HG03558 (cell line): ENCODE measurements at regions not wholly inside any gene's neighbourhood (a gene's known extent, or its start where the extent isn't known, plus 50 kb on each side); places are given as distances from the start of the nearest gene placed in this dataset.

ENCODE experiments used
- ATAC-seq: cut with Tn5 transposase; IDR thresholded peaks from one replicate; pipeline ENCODE4 v1.9.1; 2021; ENCODE audit warnings: moderate number of reproducible peaks; ENCODE audit not compliant: unreplicated experiment; ENCODE audit errors: extremely low read depth

DNA sequence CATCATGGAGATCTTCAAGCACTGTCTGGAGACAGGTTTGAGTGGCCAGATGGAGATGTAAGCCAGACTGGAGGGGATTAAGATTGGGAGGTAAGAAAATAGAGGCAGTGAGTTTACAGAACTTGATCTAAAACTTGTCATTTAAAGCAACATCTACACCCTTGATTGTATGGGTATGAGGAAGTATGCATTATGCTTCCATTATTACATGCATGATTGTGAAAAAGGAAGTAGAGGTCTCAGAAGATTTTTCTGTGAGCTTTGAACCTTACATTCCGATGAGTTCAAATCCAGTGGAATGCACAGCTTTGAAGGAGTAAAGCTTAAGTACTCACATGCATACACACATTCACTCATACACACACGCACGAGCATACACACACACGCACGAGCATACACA is 550.8 kb downstream of the MED13L start:
- no peak for ATAC-seq

- ATAC-seq = no peak
Observed at GRCh38 chr12:115722181-115722580, 555.3 kb downstream of the MED13L start.

DNA sequence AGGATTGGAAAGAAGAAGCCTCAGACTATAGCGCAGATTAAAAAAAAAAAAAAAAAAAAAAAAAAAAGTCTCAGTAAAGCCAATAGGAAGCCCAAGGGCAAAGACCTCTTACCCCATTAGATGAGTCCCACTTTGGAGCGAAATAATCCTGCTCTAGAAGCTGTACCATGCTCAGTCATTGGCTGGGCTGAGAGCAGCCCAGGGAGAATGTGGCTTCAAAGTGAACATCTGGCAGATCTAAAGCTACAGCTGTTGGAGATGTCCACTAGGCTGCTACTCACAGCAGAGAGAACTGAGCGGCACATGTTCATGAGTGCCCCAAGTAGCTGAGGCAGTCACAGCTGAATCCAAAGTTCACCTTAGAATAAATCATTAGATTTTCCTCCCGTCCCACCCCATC is 560.9 kb downstream of the MED13L start:
- ATAC-seq = no peak

- no peak for ATAC-seq
Observed at GRCh38 chr12:115712676-115713075, 564.8 kb downstream of the MED13L start.

GRCh38 chr12:115710104-115710564 is 567.4 kb downstream of the MED13L start:
- ATAC-seq = no peak

- ATAC-seq = no peak
Observed at GRCh38 chr12:115709540-115710011, 567.9 kb downstream of the MED13L start.

- no peak for ATAC-seq
Observed at GRCh38 chr12:115708801-115709200, 568.7 kb downstream of the MED13L start.

DNA sequence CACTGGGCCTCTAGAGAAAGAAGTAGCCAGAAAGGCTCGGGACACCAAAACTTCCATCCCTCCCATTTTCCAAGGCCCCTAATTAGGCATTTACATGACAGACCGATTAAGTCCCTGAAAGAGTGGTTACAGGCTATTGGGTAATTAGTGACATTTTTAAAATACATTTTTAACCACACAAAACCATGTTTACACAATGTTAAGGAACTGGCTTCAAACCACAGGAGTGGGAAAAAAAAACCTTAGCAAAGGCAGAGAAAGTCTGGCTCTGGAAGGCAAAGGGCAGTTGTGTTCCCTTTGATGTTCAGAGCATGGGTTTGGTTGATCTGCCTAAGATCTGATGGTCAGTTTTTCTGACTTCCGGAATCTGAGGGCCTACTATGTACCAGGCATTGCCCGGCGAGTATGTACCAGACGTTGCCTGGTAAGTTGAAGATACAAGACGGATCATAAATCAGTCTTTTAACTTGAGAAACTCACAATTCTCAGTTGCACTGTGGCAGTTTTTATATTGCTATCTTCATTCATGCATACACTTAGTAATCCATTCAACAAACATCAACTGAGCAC is 576.5 kb downstream of the MED13L start:
- no peak for ATAC-seq

DNA sequence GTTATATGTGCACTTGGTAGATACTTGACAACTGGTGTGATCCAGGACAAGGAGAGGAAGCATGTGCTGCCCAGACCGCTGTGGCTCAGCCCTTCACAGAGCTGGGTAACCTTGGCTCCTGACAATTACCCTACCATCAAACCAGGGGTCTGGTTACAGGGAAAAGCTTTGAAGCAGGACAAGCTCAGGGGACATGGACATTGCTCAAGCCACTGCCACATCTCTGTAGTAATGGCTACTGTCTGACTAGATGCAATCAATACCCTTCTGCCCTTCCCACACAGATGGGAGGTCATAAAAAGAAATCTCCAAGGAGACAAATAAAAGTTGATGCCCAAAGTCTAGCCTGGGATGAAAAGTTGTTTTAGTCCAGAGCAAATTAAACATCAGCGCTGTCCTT is 577.4 kb downstream of the MED13L start:
- ATAC-seq = no peak

GRCh38 chr12:115698257-115698656 is 579.2 kb downstream of the MED13L start:
- ATAC-seq = no peak

GRCh38 chr12:115697340-115697739 is 580.2 kb downstream of the MED13L start:
- ATAC-seq = no peak

GRCh38 chr12:115694564-115694963 is 582.9 kb downstream of the MED13L start:
- no peak for ATAC-seq

DNA sequence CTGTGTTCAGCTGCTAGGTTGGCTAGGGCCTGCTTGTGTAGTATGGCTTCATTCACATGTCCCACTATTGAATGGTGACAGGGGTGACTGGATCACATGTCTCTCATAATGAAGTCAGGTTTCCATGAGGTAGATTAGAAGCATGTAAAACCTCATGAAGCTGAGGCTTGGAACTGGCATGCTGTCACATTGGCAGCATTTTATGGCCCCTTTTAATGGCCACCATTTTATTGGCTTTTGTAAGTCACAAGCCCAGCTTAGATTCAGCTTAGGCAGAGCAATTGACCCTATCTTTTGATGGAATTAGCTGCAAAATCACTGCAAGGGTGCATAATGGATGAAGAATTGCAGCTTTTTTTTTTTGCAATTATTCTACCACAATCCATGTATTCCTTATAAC is 583.5 kb downstream of the MED13L start:
- no peak for ATAC-seq

- ATAC-seq = no peak
Observed at GRCh38 chr12:115691123-115691522, 586.4 kb downstream of the MED13L start.

- no peak for ATAC-seq
Observed at GRCh38 chr12:115687094-115687493, 590.4 kb downstream of the MED13L start.

- no peak for ATAC-seq
Observed at GRCh38 chr12:115683240-115683780, 594.2 kb downstream of the MED13L start.

DNA sequence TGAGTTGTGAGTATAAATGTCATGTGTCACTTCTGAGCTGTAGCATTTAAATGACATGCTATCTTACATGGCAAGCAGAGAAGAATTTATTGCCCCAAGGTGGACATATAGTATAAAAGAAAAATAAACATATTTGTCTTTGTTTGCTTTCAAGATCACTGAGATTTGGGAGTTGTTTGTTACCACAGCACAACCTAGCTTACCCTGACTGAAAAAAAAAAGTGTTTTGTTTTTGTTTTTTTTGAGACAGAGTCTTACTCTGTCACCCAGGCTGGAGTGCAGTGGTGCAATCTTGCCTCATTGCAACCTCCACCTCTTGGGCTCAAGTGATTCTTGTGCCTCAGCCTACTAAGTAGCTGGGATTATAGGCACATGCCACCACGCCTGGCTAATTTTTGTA is 596.5 kb downstream of the MED13L start:
- ATAC-seq = no peak

DNA sequence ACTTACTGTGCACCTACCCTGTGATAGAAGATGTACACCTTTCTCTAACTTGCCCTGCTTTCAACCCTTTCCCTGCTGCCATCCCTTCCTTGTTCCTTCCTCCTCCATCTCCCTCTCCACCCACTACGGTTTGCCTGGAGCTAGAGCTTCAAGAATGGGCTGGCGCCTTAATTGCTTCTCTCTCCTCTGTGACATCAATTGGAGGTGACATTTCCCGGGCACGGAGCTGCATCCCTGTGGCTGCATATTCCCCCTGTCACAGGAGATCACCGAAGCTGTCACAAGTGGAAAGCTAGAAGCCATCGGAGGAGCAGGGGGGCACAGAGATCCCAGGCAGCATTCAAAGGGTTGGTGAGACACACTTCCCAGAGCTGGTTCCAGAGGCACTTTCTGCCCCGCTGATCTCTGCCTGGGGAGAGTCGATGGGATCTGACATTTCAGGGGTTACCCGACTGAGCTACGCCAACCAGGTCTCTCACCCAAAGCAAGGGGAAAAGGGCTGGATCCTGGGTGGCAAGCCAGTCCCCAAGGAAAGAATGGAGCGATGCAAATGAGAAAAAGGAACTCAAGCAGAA is 604.9 kb downstream of the MED13L start:
- no peak for ATAC-seq

- no peak for ATAC-seq
Observed at GRCh38 chr12:115672086-115672485, 605.4 kb downstream of the MED13L start.

DNA sequence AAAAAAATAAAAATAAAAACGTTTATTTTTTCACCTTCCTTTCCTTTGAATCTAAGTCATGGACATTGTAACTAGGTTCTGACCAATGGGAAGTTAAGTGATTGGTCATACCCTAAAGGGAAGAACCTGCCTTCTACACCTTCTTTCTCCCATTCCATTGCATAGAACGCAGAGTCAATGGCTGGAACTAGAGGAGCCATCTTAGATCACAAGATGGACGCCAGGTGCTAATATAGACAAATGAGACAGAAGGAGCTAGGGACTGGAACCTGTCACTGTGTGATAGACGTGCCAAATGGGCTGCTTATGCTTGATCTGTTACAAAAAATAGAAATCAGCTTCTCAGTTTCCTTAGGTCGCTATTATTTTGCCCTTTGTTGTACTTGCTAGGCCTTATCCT is 606.6 kb downstream of the MED13L start:
- no peak for ATAC-seq

- ATAC-seq = no peak
Observed at GRCh38 chr12:115667116-115667515, 610.4 kb downstream of the MED13L start.

GRCh38 chr12:115666168-115666567 is 611.3 kb downstream of the MED13L start:
- no peak for ATAC-seq
